Stimulated activated CD8-positive, alpha-beta memory T cell treated with anti-CD3 and anti-CD28 coated beads, Interleukin-7, amount 100 ng/mL, for 4 hours (primary cell): ENCODE measurements at regions not wholly inside any gene's neighbourhood (a gene's known extent, or its start where the extent isn't known, plus 50 kb on each side); places are given as distances from the start of the nearest gene placed in this dataset.

Experiments used
- DNase-seq, 2 donors: peaks; one replicate each; pipeline ENCODE4 v3.0.0-alpha.2; 2020; ENCODE audit warnings: low read depth in 2 of 2

- no peak for DNase-seq
Measured at GRCh38 chr1:29784276-29785136, 548.2 kb downstream of the PTPRU start.

- DNase-seq: no peak
Measured at GRCh38 chr1:29783508-29784275, 547.4 kb downstream of the PTPRU start.

- no peak for DNase-seq
Measured at GRCh38 chr1:29782846-29783507, 546.7 kb downstream of the PTPRU start.

GRCh38 chr1:29779146-29779545 lies 542.8 kb downstream of the PTPRU start:
- no peak for DNase-seq

- no peak for DNase-seq
Measured at GRCh38 chr1:29777522-29777921, 541.2 kb downstream of the PTPRU start.

- DNase-seq: no peak
Measured at GRCh38 chr1:29774355-29774754, 538.0 kb downstream of the PTPRU start.

- no peak for DNase-seq
Measured at GRCh38 chr1:29772584-29773100, 536.3 kb downstream of the PTPRU start.

- no peak for DNase-seq
Measured at GRCh38 chr1:29767769-29768425, 531.6 kb downstream of the PTPRU start.

- no peak for DNase-seq
Measured at GRCh38 chr1:29767088-29767685, 530.9 kb downstream of the PTPRU start.

- DNase-seq: no peak
Measured at GRCh38 chr1:29762635-29763034, 526.3 kb downstream of the PTPRU start.

- no peak for DNase-seq
Measured at GRCh38 chr1:29761159-29761928, 525.0 kb downstream of the PTPRU start.

GRCh38 chr1:29760067-29760564 lies 523.8 kb downstream of the PTPRU start:
- DNase-seq: no peak

GRCh38 chr1:29758781-29759499 lies 522.6 kb downstream of the PTPRU start:
- no peak for DNase-seq

- no peak for DNase-seq
Measured at GRCh38 chr1:29757866-29758780, 521.8 kb downstream of the PTPRU start.

- DNase-seq: no peak
Measured at GRCh38 chr1:29756901-29757725, 520.8 kb downstream of the PTPRU start.

GRCh38 chr1:29756498-29756897 lies 520.2 kb downstream of the PTPRU start:
- DNase-seq: no peak

- no peak for DNase-seq
Measured at GRCh38 chr1:29756085-29756484, 519.8 kb downstream of the PTPRU start.
